ENCODE measurements at regions not wholly inside any gene's neighbourhood (a gene's known extent, or its start where the extent isn't known, plus 50 kb on each side); places are given as distances from the start of the nearest gene placed in this dataset.

DNA sequence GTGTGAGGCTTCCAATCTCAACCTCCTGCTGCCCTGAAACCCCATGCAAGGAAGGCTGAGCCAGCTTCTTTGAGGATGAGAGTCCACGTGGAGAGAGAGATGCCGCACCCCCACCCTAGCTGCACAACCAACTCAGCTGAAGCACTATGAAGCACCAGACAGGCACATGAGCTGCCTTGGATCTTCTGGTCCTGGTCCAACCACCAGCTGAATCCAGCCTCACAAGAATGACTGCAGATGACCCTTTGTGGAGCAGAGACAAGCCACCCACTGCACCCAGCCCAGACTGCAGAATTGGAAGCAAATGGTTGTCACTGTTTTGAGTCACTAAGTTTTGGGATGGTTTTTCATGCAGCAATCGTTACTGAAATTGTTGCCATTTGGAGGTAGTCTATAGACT lies 149.6 kb upstream of the SYT13 start:
- no peak for DNase-seq

DNA sequence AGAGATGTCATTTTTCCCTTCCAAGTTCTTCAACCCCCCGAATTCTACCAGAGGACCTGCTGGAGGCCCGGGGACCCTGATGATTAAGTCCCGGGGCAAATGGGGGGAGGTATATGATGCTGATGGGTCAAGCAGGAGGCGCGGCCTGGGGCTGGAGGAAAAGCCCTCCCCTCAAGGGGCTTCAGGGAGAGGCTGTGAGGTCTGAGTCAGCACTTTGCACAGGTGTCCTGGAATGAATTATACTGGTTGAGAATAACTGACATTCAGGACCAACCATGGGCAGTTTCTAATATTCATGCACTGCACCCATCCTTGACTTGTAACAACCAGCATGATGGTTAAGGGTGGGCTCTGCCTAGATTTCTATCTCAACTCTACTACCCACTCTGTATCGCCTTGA lies 146.8 kb upstream of the SYT13 start:
- no peak for DNase-seq

DNA sequence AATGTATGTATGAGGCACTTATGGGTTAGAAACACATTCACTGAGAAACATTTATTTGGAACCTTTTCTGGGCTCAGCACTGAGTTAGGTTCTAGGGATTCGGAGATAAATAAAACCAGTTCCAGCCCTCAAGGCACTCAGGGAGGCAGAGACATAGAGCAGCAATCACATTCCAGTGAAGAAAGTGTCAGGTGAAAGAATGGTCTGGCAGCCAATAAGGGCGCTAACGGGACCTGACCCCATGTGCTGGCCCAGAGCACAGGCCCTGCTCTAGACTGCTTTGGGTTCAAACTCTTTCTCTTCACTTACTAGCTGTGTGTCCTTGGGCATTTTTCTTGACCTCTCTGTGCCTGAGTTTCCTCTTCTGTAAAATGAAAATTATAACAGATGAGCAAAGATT lies 146.0 kb upstream of the SYT13 start:
- DNase-seq: no peak

DNA sequence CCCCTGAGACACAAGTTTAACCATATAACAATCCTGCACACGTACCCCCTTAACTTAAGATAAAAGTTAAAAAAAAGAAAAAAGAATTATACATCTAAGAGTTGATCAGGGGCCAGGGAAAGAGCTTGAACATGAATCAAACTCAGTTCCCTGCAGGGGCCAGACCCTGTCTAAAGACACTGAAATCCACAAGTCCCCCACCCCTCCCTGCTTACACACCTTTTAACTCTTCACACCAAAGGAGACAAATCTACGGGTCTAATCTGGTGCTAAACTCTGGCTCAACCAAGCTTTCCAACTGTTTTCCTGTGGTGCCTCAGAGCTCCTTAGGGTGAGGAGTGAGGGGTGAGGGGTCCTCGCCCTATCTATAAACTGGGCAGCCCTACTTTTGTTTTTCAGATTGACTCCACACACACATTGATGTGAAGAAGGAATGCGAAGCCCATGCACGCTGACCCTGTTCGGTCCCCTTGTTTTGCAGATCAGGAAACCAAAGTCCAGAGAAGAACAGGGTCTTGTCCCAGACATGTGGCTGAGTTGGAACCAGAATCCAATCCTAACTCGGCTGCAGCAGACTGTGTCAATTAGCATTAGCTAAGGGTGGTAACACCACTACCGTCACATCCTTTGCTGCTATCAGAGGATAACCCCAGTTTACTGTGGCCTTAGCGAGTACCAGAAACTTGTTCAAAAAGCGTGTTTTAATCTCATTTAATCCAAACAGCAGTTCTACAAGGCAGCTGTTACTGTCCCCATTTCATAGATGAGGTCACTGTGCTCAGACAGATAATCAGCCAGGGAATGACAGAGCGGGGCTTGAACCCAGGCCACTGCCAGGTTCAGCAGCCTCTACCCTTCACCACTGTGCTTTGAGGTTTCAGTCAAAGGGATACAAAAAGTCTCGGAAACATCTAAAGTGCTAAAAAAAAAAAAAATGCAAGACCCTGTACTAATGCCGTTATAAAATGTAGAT lies 145.2 kb upstream of the SYT13 start:
- DNase-seq: no peak

DNA sequence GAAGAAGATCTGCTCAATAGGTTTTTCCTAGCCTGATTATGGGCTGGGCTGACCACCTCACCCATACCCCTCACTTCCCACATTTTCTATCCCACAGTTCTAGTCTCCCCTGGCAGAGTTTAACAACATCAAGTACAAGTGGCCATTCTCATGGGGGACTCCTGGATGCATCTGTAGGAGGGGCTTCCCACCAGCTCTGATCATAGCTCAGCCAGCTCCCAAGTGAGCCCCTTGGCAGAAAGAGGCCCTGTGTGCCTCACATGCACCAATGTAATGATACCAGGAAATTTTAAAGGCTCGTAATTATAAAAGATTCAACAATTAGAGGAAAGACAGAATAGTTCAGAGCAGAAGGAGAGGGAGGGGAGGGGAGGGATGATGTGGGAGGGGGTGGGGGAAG lies 144.2 kb upstream of the SYT13 start:
- DNase-seq: no peak

DNA sequence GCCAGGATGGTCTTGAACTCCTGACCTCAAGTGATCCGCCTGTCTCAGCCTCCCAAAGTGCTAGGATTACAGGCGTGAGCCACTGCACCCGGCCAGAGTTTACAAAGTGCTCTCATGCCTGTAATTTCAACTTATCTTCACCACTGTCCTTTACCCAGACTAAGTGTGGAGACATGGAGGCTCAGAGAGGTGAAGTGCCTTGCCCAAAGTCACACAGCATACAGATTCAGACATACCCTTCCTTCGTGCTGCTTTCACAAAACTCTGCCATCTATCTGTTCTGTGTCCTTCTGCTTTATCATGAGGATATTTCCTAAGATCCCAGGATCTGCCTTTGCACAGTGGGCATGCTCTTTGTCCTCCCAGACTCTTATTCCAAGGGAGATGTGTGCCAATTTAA lies 143.6 kb upstream of the SYT13 start:
- DNase-seq: no peak

DNA sequence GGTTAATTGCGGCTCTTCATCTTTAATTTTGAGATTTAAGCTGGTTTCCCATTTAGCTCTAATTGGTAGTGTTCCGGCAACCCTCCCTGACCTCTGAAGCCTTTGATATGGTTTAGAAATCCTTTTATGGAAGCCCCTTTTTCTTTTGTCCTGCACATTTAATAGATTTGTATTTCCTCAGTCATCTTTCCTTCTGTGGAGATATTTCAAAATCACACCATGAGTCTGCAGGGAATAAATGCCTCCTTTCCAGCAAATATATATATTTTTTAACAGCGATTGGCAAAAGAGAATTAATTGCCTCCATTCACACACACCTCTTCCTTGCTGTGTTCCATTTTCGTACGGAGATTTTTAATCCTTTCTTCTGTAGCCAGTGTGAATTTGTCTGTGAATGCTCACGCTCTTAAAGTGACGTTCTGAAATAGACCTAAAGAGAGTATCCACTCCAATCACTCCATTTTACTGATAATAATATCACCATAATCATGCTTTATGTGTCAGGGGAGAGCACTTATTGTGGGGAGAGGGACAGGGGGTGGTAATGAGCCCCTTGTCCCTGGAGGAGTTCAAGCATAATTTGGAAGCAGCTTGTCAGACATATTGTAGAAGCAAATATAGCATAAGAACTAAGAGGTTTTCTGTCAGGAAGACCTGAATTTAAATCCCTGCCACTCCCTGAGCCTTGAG lies 142.5 kb upstream of the SYT13 start:
- no peak for DNase-seq

DNA sequence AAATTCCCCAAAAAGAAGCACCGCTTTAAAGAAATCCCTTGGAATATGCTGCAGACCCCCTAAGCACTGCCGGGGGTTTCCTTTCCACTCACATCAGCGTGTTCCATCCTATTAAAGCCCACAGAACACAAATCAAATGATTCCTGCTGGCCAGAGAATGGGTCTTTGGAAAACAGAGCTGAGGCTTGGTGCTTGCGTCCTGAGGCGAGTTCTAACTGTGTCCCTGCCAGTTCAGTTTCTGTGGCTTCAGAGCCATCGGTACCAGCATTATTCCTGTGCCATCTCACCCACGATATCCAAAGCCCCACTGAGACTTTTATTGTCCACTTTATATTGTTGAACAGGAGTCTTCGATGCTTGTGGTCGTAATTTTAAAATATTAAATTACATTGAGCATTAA lies 142.0 kb upstream of the SYT13 start:
- no peak for DNase-seq

DNA sequence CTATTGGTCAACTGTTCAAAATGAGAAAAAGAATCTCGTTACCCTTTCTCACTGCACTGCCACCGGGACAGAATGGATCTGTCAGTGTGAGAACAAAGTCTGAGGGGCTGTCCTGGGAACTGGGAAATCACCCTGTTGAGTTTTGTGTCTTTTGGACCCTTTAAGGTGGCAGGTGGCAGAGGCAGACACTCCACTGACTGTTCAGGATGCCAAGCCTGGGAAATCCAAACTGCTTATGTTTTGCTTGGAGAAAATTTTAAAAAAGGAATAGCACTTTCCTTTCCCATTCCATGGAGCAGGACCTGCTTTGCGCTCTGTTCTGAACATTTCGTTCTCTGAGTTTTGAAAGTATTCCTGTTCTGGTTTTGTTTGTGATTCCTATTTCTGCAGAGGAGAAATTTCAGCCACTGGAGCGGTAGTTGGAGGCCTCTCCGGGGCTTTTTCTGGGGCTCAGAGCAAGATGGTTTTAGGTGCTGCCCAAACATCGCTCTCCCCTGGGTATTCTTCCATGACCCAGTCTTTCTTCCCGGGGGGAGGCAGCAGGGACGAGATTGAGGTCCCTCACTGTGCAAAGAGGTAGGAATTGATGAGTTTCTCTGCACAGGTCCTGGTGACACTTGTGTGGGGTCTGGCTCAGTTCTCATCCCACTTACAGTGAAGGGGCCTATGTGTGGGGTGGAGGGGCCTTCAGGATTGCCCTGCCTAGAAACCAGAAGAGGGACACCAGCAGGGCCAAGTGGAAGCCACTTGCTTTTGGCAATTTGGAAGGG lies 138.5 kb upstream of the SYT13 start:
- no peak for DNase-seq

DNA sequence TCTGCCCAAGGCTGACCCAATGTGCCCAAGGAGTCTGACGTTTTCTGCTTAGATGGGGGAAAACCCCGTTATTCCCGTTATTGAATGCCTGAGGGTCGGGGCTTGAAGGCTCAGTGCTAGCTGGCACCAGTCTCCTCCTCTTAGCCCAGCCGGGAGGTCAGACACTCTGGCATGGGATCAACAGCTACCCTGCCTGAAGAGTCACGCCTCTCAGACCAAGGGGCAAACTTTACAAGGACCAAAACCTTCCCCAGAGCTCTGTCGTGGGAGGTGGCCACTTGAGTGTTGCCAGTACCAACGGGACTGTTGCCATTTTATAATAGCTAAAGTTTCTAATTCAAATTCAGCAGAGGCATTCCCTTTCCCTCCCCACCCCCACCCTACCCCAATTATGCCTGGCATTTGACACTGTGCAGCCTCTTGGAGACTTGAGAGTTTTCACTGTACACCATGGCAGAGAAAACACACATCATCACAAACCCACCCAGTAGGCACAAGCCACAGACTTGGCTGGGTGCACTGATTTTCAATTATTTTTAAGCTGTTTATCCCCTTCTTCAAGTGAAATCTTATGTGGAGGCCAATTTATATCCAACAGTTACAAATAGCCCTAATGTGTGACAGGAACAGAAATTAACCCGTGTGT lies 137.5 kb upstream of the SYT13 start:
- DNase-seq: no peak

DNA sequence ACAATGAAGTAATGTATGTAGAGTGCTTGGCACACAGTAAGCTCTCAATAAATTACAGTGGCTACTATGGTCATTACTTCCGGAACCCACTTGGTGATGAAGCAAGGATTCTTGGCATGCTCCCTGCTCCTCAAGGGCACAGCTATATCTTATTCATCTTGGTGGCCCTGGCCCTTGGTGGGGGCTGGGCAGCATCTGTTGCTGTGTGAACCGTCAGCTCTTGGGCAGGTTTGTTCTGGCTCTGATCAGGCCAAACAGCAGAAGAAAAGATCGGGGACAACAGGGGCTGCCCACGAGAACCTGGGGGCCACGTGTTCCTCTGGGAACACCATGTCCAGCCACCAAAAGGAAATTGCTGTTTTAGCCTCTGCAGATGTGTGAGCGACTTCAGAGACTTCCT lies 136.9 kb upstream of the SYT13 start:
- no peak for DNase-seq

DNA sequence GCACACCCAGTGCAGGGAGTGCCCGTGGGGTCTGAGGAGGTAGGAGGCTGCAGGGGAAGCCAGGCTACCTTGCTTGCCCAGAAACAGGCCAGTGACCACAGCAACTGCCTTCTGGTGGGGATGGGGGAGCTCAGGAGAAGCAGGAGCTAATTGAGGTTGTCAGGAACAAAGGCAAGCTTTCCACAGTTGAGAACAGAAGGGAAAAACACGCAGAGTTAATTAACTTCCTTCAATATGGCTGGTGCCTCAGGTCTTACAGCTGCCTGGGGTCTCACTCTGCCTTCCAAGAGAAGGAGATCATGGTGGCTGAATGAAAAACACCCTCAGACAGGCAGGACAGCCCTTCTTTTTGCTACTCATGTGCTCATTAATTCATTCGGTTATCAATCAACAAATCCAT lies 127.9 kb upstream of the SYT13 start:
- DNase-seq: no peak

DNA sequence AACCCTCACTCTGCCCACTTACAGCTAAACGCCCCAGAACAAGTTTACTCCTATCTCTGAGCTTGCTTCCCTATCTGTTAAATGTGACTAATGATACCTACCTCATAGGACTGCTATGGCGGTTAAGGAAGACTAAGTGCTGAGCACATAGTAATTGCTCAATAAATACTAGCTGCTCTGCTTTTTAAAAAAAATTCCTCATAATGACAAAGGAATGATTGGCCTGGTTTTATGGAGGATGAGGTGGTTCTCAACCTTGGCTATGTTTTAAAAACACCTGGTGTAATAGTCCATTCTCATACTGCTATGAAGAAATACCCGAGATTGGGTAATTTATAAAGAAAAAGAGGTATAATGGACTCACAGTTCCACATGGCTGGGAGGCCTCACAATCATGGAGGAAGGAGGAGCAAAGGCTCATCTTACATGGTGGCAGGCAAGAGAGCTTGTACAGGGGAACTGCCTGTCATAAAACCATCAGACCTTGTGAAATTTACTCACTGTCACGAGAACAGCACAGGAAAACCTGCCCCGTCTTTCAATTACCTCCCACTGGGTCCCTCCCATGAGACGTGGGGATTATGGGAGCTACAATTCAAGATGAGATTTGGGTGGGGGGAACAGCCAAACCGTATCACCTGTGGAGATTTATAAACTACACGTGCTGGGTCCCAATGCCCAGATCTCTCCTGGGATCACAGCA lies 127.2 kb upstream of the SYT13 start:
- DNase-seq: no peak

DNA sequence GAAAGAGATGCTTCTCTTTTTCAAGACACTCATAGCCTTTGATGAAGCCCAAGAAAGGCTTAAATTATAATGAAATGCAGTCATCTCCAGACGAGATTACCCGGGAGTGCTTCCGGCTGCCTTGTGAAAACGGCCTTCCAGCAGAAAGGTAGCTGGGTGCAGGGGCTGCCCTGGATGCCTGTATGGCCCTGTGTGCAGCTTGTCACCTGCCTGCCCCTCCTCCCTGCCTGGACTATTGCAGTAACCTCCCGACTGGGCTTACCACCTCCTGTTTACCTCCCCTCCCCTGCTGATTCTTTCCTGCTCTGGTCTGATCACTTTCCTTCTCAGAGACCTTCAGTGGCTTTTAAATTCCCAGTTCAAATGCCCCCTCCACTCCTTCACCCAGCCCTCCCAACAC lies 126.4 kb upstream of the SYT13 start:
- DNase-seq: no peak

DNA sequence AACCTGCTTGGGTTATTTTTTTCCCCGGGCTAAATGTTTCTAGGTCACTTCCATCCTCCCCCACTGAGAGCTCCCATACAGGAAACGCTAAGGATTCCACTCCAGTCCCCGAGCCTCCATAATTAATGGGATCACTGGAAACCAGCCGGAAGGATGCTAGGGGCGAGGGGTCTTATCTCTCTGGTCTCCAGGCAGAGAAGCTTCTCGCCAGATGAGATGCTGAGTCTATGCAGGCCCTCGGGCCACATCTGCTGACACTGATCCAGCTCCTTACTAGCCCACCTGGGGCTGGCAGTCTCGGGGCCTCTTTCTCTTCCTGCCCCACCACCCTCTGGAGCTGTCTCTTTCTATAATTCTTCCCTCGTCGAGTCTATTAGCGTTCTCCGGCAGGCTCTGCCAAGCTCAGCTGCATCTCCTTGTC lies 125.9 kb upstream of the SYT13 start:
- DNase-seq: no peak

DNA sequence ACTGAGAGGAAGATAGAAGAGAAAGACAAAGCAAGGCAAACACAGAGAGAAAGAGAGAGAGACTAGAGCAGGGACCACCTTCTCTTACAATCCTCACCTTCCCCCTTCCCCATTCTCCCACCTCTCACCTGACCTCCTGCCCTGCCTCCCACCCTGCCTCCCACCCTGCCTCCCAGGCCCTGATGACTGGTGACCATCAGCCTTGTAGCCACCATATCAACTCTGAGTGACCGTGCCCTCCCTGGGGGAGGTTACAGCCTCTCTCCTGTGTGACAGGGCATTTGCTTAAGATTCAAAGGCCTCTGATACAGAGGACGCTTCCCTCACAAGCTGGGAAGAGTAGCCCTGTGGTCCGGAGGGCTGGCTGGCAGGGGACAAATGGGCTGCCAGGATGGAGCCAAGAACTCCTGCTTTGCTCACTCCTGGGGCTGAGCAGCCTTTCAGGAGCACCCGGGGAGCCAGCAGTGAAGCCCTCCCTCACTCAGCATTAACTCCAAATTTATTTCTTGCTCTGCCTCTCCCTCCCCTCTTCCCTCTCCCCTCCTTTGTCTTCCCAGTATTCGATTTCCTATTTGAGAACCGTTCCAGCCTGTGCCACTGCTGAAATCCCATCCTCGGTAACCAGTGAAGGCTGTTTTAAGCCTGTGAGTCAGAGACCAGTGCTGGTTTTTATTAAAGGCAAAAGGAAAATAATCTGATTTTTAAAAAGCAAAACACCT lies 125.2 kb upstream of the SYT13 start:
- no peak for DNase-seq

DNA sequence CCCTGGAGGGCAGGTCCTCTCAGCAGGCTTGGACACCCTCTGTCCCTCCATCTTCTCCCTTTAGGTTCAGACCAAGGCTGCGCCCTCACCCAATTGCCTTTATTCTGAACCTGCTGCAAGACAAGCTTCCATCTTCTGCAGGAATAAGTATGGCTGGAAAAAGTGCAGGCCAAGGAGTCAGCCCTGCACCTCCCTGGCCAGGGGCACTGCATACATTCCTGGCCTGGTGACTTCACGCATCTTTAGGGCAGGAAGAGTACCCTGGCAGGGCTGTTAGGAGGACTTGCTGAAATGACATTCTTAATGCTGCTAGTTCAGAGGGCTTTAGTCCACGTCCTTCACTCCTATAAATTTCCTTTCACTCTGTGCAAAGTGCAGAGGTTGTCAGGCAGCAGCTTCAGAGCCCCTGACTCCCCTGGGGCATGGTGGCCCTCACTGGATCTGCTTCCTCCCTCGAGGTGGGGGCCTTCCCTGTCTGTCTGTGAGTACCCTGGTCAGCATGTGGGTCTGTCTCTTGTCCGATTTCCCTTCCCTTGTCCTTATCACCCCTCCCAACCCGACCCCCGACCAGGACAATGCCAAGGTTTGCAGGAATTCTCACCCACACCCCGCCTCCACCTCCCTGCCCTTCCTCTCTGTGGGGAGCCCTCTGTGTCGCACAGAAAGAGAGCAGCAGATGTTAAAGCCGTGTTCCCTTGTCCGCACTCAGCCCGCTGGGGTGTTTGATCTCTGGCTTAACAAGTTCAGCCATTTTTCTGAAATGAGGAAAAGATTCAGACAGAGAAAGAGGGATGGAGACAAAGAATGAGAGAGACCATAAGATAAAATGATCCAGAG lies 124.5 kb upstream of the SYT13 start:
- DNase-seq: no peak

DNA sequence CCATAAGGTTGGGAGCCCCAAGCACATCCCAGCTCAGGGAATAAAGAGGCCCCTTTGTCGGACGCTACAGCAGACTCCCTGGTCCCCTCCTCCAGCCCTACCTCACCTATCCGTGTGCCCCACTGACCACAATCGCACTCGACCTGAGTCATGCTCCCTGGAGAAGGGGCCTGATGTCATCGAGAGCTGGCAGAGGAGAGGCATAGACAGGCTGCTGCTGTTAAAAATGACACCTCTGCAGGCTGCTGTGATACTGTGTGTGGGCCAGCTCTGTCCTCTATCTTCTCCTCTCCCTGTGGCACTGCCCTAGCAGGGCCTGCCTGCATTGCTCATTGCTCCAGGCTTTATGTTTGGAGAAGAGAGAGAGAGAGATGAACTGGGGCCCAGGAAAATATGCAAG lies 123.4 kb upstream of the SYT13 start:
- DNase-seq: peak; percentile 19

DNA sequence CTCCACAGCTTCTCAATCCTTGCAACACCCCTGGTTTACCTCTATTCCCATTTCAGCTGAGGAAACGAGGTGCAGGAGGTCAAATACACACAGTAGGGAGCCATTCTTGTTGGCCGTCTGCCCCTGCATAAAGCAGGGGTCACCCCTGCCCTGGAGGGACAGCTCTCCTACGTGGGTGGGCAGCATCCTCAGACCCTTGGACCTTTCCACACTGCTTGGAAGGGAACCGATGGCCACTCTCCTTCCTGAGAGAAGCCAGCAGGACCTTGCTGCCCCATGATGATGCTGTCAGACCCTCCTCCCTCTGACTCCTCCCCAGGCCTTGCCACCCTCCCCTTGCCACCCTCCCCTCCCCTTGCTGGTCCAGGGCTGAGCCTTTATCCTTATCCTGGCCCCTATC lies 121.1 kb upstream of the SYT13 start:
- DNase-seq: no peak

DNA sequence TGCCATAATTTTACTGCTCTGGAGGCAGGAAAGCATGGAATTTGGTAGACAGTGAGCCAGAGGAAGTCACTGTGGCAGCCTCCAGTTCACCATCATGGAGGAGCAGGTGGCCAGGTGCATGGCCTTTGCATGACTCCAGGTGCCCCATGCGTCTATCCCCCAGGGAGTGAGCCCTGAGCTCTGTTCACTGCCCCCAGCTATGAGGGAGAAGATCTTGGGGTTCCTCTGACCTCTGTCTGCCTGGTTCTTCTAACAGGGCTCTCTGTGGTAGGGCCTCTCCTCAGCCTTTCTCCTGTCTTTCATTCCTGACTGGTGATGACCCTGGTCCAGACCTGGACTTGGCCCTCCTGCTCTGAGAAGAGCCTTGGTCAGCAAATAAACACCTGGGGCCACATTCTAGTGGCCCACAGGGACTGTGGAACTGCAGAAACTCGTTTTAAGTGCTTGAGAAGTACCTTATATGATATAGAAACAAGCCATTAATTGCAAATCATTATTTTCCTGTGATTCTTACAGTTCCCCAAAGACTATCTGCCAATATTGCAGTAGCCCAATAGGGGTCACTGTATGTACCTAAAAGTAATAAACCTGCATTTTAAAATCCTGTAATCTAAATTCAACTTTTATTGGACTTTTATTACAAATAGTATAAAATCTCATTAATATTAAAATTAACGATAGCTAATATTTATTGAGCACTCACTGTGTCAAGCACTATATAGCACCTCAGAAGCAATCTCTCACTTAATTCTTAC lies 120.0 kb upstream of the SYT13 start:
- DNase-seq: no peak
